Epithelial cell of esophagus (primary cell): ENCODE measurements at regions not wholly inside any gene's neighbourhood (a gene's known extent, or its start where the extent isn't known, plus 50 kb on each side); places are given as distances from the start of the nearest gene placed in this dataset.
A peak's percentile ranks its signal among the peaks of the same experiment; 100 is the strongest.
"Not testable (repeated sequence)": the region's sequence is repeated elsewhere in the genome, so short reads cannot be mapped to it uniquely, and the experiment has no call there.

Experiments used
- DNase-seq: peaks from one replicate; pipeline ENCODE4 v3.0.0; 2010; ENCODE audit warnings: low read depth
- H3K4me3 ChIP-seq: 2 replicates; pipeline ENCODE4 v1.5.1; 2011; ENCODE audit warnings: mild to moderate bottlenecking, low read length, control low read depth
- TF ChIP-seq, protein P1 (sequence below): IDR thresholded peaks from 2 replicates; pipeline ENCODE4 v1.5.1; 2011; ENCODE audit warnings: low read depth, mild to moderate bottlenecking, low read length, control low read depth, inconsistent platforms; ENCODE audit not compliant: insufficient read depth; ENCODE audit errors: missing control alignments

DNA sequence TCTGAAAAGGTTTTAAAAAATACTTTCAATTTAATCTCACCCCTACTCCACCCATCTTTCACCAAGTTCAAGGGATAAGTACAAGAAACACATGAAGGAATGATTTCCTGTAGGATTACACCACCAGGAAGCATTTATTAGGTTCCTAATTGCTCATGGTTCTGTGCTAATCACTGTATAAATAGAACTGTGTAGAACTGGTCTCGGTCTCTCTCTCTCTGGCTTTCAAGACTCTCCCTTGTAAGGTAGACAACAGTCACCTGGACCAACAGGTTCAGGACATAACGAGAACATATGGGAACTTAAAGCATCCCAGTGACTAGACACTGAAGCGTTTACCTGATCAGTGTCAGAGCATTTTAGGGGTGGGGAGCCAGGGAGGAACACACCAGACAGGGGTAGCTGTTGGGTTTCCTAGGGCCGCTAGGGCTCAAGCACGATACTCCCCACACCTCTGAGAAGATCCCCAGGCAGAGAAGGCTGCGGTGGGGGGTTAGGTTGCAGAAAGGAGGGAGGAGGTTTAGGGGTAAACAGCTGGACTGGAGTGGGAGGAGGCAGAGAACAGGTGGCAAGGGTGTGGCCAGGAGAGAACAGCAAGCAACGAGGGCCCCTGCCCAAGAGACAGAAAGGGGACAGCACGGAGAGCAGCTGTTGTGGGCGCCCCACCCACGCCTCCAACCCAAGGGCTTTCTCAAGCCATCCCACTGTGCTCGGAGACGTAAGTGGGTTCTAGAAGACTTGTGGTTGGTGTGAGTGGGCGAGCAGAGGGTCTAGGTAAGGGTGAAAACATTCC lies 52.5 kb upstream of the USP6NL start:
- DNase-seq, result peak; percentile 75
- H3K4me3 ChIP-seq, result no peak overlapping the region
- TF ChIP-seq, protein P1, sequence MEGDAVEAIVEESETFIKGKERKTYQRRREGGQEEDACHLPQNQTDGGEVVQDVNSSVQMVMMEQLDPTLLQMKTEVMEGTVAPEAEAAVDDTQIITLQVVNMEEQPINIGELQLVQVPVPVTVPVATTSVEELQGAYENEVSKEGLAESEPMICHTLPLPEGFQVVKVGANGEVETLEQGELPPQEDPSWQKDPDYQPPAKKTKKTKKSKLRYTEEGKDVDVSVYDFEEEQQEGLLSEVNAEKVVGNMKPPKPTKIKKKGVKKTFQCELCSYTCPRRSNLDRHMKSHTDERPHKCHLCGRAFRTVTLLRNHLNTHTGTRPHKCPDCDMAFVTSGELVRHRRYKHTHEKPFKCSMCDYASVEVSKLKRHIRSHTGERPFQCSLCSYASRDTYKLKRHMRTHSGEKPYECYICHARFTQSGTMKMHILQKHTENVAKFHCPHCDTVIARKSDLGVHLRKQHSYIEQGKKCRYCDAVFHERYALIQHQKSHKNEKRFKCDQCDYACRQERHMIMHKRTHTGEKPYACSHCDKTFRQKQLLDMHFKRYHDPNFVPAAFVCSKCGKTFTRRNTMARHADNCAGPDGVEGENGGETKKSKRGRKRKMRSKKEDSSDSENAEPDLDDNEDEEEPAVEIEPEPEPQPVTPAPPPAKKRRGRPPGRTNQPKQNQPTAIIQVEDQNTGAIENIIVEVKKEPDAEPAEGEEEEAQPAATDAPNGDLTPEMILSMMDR, result no peak

DNA sequence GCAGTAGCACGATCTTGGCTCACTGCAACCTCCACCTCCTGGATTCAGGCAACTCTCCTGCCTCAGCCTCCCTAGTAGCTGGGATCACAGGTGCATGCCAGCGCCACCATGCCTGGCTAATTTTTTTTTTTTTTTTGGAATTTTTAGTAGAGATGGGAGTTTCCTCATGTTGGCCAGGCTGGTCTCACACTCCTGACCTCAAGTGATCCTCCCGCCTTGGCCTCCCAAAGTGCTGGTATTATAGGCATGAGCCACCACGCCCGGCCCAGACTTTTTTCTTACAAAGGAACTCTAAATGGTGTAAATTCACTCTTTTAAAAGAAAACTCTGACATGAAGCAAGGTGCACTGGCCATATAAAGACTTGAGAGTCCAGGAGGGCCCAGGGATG lies 51.7 kb upstream of the USP6NL start:
- DNase-seq, H3K4me3 ChIP-seq: not testable (repeated sequence)

DNA sequence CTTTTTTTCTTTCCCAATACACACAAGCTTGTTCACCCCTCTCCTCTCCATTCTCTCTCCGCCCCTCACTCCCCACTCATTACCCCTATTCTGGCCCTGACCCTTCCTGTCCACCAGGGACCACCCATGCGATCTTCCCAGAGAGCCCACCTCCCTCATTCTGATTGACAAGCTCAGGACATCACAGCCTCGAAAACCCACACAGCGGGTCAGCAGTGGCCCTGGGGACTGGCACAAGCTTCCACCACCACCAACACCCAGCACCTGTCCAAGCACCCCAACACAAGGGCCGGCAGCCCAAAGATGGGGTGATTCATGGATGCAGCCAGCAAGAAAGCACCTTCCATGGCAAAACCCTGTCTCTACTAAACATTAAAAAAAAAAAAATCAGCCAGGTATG lies 50.0 kb upstream of the USP6NL start:
- H3K4me3 ChIP-seq, result no peak overlapping the region
- DNase-seq, result no peak
- TF ChIP-seq, protein P1, result no peak
